ENCODE measurements at regions not wholly inside any gene's neighbourhood (a gene's known extent, or its start where the extent isn't known, plus 50 kb on each side); places are given as distances from the start of the nearest gene placed in this dataset.

- no peaks in the 10 kb centered on the region for H3K36me3 ChIP-seq (ENCODE audit: low read depth, low read length)
- no peaks in the 10 kb centered on the region for H3K79me2 ChIP-seq (ENCODE audit: low read length)
- no peak overlapping the region for H2AFZ ChIP-seq (ENCODE audit: low read length)
- DNase-seq (no peak), ATAC-seq (no peak)
- no peak overlapping the region for H3K4me3 ChIP-seq (ENCODE audit: low read length)
- TF ChIP-seq CTCF (conservative IDR thresholded peaks at IDR 0.05; ENCODE audit: low read depth, low read length) (no peak), EZH2phosphoT487 (IDR thresholded peaks at IDR 0.05; ENCODE audit: borderline replicate concordance, low read length) (no peak), EZH2 (IDR thresholded peaks at IDR 0.05; ENCODE audit: low read length, unreplicated experiment) (no peak)
- POLR2A ChIA-PET (ENCODE audit: unreplicated experiment) = no interaction called here
- no peak overlapping the region for H3K9ac ChIP-seq (ENCODE audit: low read length)
- no TSS peak for BruUV-seq (replicated peaks)
- H3K9me3 ChIP-seq (ENCODE audit: low read length) = no peaks in the 10 kb centered on the region
- no peaks in the 10 kb centered on the region for H3K9me2 ChIP-seq (replicated peaks; ENCODE audit: low read length)
- no peak overlapping the region for H3K4me2 ChIP-seq (ENCODE audit: low read length)
- H4K20me1 ChIP-seq (ENCODE audit: low read length) = no peaks in the 10 kb centered on the region
- no peaks in the 10 kb centered on the region for H3F3A ChIP-seq (ENCODE audit: low read length, unreplicated experiment)
- H3K4me1 ChIP-seq (ENCODE audit: insufficient read depth, low read length) = no peaks in the 10 kb centered on the region
- H3K27ac ChIP-seq (ENCODE audit: low read length) = no peak overlapping the region
- no peaks in the 10 kb centered on the region for H3K27me3 ChIP-seq (ENCODE audit: low read length)
- CTCF ChIA-PET = no interaction called here
- intact Hi-C loops (cut with micrococcal nuclease) = no loop called here
Measured at GRCh38 chr12:45623221-45623620, 106.3 kb upstream of the ARID2 start.

DNA sequence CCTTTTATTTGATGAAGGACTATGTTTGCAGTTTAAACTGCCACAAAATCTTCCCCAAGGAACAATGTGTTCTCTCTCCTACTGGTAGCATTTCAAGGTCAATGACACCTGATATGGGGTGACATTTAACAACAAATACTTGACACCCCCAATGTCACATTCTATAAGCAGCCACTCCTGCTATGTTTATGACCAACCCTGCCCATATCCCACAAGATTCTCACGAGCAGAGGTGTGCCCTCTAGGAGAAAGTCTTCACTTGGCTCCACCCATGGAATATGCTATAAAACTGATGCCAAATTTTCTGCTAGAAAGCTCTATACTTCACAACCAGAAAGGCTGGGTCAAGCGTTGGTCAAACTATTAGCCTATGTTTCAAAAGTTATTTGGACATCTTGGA lies 105.6 kb upstream of the ARID2 start:
- TF ChIP-seq EZH2 (IDR thresholded peaks at IDR 0.05; ENCODE audit: low read length, unreplicated experiment) (no peak), EZH2phosphoT487 (IDR thresholded peaks at IDR 0.05; ENCODE audit: borderline replicate concordance, low read length) (no peak), CTCF (conservative IDR thresholded peaks at IDR 0.05; ENCODE audit: low read depth, low read length) (no peak)
- H3K4me1 ChIP-seq (ENCODE audit: insufficient read depth, low read length) = no peaks in the 10 kb centered on the region
- no peaks in the 10 kb centered on the region for H3K27me3 ChIP-seq (ENCODE audit: low read length)
- H3K79me2 ChIP-seq (ENCODE audit: low read length) = no peaks in the 10 kb centered on the region
- H3K4me3 ChIP-seq (ENCODE audit: low read length) = no peak overlapping the region
- H3K9ac ChIP-seq (ENCODE audit: low read length) = no peak overlapping the region
- ATAC-seq (no peak), DNase-seq (no peak)
- no peaks in the 10 kb centered on the region for H3K9me2 ChIP-seq (replicated peaks; ENCODE audit: low read length)
- H3K9me3 ChIP-seq (ENCODE audit: low read length) = no peaks in the 10 kb centered on the region
- CTCF ChIA-PET = no interaction called here
- POLR2A ChIA-PET (ENCODE audit: unreplicated experiment) = no interaction called here
- no peaks in the 10 kb centered on the region for H3K36me3 ChIP-seq (ENCODE audit: low read depth, low read length)
- no peak overlapping the region for H3K4me2 ChIP-seq (ENCODE audit: low read length)
- no peak overlapping the region for H3K27ac ChIP-seq (ENCODE audit: low read length)
- no peaks in the 10 kb centered on the region for H4K20me1 ChIP-seq (ENCODE audit: low read length)
- H2AFZ ChIP-seq (ENCODE audit: low read length) = no peak overlapping the region
- no peaks in the 10 kb centered on the region for H3F3A ChIP-seq (ENCODE audit: low read length, unreplicated experiment)
- no TSS peak for BruUV-seq (replicated peaks)
- intact Hi-C loops (cut with micrococcal nuclease) = no loop called here

DNA sequence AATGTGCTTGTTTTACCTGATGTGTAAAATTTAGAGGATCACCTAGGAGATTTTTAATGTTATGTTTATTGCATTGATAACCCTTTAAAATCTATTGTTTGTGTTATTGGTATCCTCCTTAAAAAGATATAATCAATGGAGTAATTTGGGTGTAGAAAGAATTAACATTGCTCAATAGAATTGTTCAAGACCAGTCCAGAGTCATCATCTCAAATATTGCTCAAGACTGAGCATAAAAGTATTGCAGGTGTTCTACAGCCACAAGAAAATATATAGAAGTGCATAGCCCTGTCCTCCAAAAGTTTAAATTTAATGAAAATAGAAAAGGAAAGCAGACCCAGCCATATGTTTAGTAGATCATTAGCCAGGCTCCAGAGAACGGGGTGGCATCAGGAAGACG lies 102.5 kb upstream of the ARID2 start:
- H4K20me1 ChIP-seq (ENCODE audit: low read length) = no peaks in the 10 kb centered on the region
- no peak overlapping the region for H3K27ac ChIP-seq (ENCODE audit: low read length)
- TF ChIP-seq EZH2phosphoT487 (IDR thresholded peaks at IDR 0.05; ENCODE audit: borderline replicate concordance, low read length) (no peak), EZH2 (IDR thresholded peaks at IDR 0.05; ENCODE audit: low read length, unreplicated experiment) (no peak), CTCF (conservative IDR thresholded peaks at IDR 0.05; ENCODE audit: low read depth, low read length) (no peak)
- H3K27me3 ChIP-seq (ENCODE audit: low read length) = no peaks in the 10 kb centered on the region
- intact Hi-C loops (cut with micrococcal nuclease) = no loop called here
- no peak overlapping the region for H3K9ac ChIP-seq (ENCODE audit: low read length)
- no peaks in the 10 kb centered on the region for H3K9me2 ChIP-seq (replicated peaks; ENCODE audit: low read length)
- ATAC-seq = no peak
- no peaks in the 10 kb centered on the region for H3K4me1 ChIP-seq (ENCODE audit: insufficient read depth, low read length)
- no peaks in the 10 kb centered on the region for H3K36me3 ChIP-seq (ENCODE audit: low read depth, low read length)
- no peak overlapping the region for H3K4me2 ChIP-seq (ENCODE audit: low read length)
- no peak overlapping the region for H2AFZ ChIP-seq (ENCODE audit: low read length)
- H3K79me2 ChIP-seq (ENCODE audit: low read length) = no peaks in the 10 kb centered on the region
- BruUV-seq (replicated peaks) = no TSS peak
- no peaks in the 10 kb centered on the region for H3K9me3 ChIP-seq (ENCODE audit: low read length)
- POLR2A ChIA-PET (ENCODE audit: unreplicated experiment) = no interaction called here
- no peaks in the 10 kb centered on the region for H3F3A ChIP-seq (ENCODE audit: low read length, unreplicated experiment)
- no peak overlapping the region for H3K4me3 ChIP-seq (ENCODE audit: low read length)
- no peak for DNase-seq
- CTCF ChIA-PET = no interaction called here

Measured in PC-3 (cell line).